ENCODE measurements at regions not wholly inside any gene's neighbourhood (a gene's known extent, or its start where the extent isn't known, plus 50 kb on each side); places are given as distances from the start of the nearest gene placed in this dataset.
"Not testable (repeated sequence)": the region's sequence is repeated elsewhere in the genome, so short reads cannot be mapped to it uniquely, and the experiment has no call there.

DNA sequence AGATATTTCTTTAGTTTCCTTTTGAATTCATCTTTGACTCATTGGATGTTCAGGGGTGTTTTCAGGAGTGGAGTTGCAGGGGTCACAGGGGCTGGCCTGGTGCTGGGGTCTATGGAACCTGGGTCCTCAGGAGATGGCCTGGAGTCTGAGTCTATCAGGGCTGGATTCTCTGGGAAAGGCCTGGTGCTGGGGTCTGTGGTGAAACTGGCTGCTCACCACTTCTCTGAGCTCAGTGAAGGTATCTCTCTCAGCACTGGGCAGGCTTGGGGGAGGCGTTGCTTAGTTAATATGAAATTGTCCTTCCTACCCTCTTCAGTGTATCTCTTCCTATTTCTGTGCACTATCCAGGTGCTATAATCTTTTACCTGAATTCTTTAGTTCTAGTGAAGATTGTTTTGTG lies 83.1 kb upstream of the SLC24A3 start:
- Histone ChIP-seq H2BK15ac (replicated peaks; ENCODE audit: low read depth) (no peak overlapping the region), H3K27me3 (ENCODE audit: insufficient read depth, low read length, poor library complexity) (no peaks in the 10 kb centered on the region), H3K36me3 (ENCODE audit: control insufficient read depth, insufficient read depth, low read length) (no peaks in the 10 kb centered on the region), H2BK120ac (ENCODE audit: low read depth, low read length) (no peak overlapping the region), H3K18ac (ENCODE audit: low read length) (no peak overlapping the region), H3K79me2 (ENCODE audit: control insufficient read depth, insufficient read depth, low read length) (no peaks in the 10 kb centered on the region), H4K5ac (ENCODE audit: low read length) (no peak overlapping the region), H4K8ac (ENCODE audit: low read depth, low read length) (no peak overlapping the region), H3K27ac (ENCODE audit: low read depth, low read length) (no peak overlapping the region), H3K23ac (ENCODE audit: low read length) (no peak overlapping the region), H3K79me1 (ENCODE audit: low read length) (no peaks in the 10 kb centered on the region), H3K9ac (ENCODE audit: low read length) (no peak overlapping the region), H2BK5ac (ENCODE audit: low read length) (no peak overlapping the region), H3K4me2 (ENCODE audit: low read length) (no peak overlapping the region), H3K4me3 (ENCODE audit: low read length) (no peak overlapping the region), H3K56ac (ENCODE audit: low read length) (no peak overlapping the region), H3K4me1 (ENCODE audit: control insufficient read depth, low read depth, low read length) (no peaks in the 10 kb centered on the region), H2AK5ac (ENCODE audit: low read length) (no peak overlapping the region), H3K4ac (ENCODE audit: low read depth, low read length) (no peak overlapping the region)
- no peak for DNase-seq
- WGBS (ENCODE audit: extremely low coverage, insufficient coverage, low lambda C conversion rate): no CpG with 5 or more reads among the region's 1 CpG

GRCh38 chr20:19129976-19130612 lies 82.3 kb upstream of the SLC24A3 start:
- WGBS (ENCODE audit: extremely low coverage, insufficient coverage, low lambda C conversion rate): no CpG with 5 or more reads among the region's 5 CpGs
- H3K36me3 ChIP-seq (ENCODE audit: control insufficient read depth, insufficient read depth, low read length): no peaks in the 10 kb centered on the region

GRCh38 chr20:19130613-19130984 lies 81.8 kb upstream of the SLC24A3 start:
- DNase-seq: no peak

More at GRCh38 chr20:19129976-19130612, 82.3 kb upstream of the SLC24A3 start:
- Histone ChIP-seq H3K4me1 (ENCODE audit: control insufficient read depth, low read depth, low read length) (no peaks in the 10 kb centered on the region), H3K4me3 (ENCODE audit: low read length) (no peak overlapping the region), H3K27me3 (ENCODE audit: insufficient read depth, low read length, poor library complexity) (no peaks in the 10 kb centered on the region), H3K56ac (ENCODE audit: low read length) (no peak overlapping the region), H2AK5ac (ENCODE audit: low read length) (no peak overlapping the region), H4K5ac (ENCODE audit: low read length) (no peak overlapping the region), H3K9ac (ENCODE audit: low read length) (no peak overlapping the region), H2BK120ac (ENCODE audit: low read depth, low read length) (no peak overlapping the region), H3K27ac (ENCODE audit: low read depth, low read length) (no peak overlapping the region), H3K23ac (ENCODE audit: low read length) (no peak overlapping the region), H4K8ac (ENCODE audit: low read depth, low read length) (no peak overlapping the region), H3K79me1 (ENCODE audit: low read length) (no peaks in the 10 kb centered on the region), H2BK15ac (replicated peaks; ENCODE audit: low read depth) (no peak overlapping the region), H2BK5ac (ENCODE audit: low read length) (no peak overlapping the region), H3K79me2 (ENCODE audit: control insufficient read depth, insufficient read depth, low read length) (no peaks in the 10 kb centered on the region), H3K4ac (ENCODE audit: low read depth, low read length) (no peak overlapping the region), H3K4me2 (ENCODE audit: low read length) (no peak overlapping the region), H3K18ac (ENCODE audit: low read length) (no peak overlapping the region)
- DNase-seq: no peak

DNA sequence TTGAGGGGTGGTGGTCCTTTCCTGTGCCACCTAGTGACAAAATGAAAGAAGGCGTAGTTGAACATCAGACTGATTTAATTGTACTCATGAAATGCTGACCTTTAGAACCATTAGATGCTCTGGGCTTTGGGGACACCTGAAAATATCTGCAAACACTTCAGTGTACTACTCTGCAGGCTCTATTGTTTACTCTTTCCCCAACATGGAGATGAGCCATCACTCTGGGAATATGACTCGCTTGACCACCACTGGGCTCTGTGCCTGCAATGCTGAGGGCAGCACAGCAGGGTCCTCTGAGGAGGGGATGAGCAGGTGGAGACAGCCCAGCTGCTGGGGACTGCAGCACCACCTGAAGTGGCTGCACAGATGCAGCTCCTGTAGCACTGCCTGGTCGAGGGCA lies 74.8 kb upstream of the SLC24A3 start:
- no peak overlapping the region for H3K4ac ChIP-seq (ENCODE audit: low read depth, low read length)

More at GRCh38 chr20:19130613-19130984, 81.8 kb upstream of the SLC24A3 start:
- Histone ChIP-seq H3K56ac (ENCODE audit: low read length) (no peak overlapping the region), H3K27me3 (ENCODE audit: insufficient read depth, low read length, poor library complexity) (no peaks in the 10 kb centered on the region), H3K4me1 (ENCODE audit: control insufficient read depth, low read depth, low read length) (no peaks in the 10 kb centered on the region), H2BK5ac (ENCODE audit: low read length) (no peak overlapping the region), H2BK15ac (replicated peaks; ENCODE audit: low read depth) (no peak overlapping the region), H3K4me3 (ENCODE audit: low read length) (no peak overlapping the region), H4K5ac (ENCODE audit: low read length) (no peak overlapping the region), H4K8ac (ENCODE audit: low read depth, low read length) (no peak overlapping the region), H3K9ac (ENCODE audit: low read length) (no peak overlapping the region), H3K18ac (ENCODE audit: low read length) (no peak overlapping the region), H2BK120ac (ENCODE audit: low read depth, low read length) (no peak overlapping the region), H2AK5ac (ENCODE audit: low read length) (no peak overlapping the region), H3K4me2 (ENCODE audit: low read length) (no peak overlapping the region), H3K79me2 (ENCODE audit: control insufficient read depth, insufficient read depth, low read length) (no peaks in the 10 kb centered on the region), H3K23ac (ENCODE audit: low read length) (no peak overlapping the region), H3K79me1 (ENCODE audit: low read length) (no peaks in the 10 kb centered on the region), H3K27ac (ENCODE audit: low read depth, low read length) (no peak overlapping the region), H3K4ac (ENCODE audit: low read depth, low read length) (no peak overlapping the region), H3K36me3 (ENCODE audit: control insufficient read depth, insufficient read depth, low read length) (no peaks in the 10 kb centered on the region)
- no CpG with 5 or more reads among the region's 4 CpGs for WGBS (ENCODE audit: extremely low coverage, insufficient coverage, low lambda C conversion rate)

DNA sequence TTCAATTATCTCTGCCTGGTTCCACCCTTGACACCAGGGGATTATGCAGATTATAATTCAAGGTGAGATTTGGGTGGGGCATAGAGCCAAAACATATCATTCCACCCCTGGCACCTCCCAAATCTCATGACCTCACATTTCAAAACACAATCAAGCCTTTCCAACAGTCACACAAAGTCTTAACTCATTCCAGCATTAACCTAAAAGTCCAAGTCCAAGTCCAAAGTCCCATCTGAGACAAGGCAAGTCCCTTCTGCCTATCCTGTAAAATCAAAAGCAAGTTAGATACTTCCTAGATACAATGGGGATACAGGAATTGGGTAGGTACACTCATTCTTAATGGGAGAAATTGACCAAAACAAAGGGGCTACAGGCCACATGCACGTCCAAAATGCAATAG lies 73.7 kb upstream of the SLC24A3 start:
- Histone ChIP-seq H3K4ac (ENCODE audit: low read depth, low read length) (no peak overlapping the region), H3K79me2 (ENCODE audit: control insufficient read depth, insufficient read depth, low read length) (no peaks in the 10 kb centered on the region), H3K4me2 (ENCODE audit: low read length) (no peak overlapping the region), H4K5ac (ENCODE audit: low read length) (no peak overlapping the region), H2BK15ac (replicated peaks; ENCODE audit: low read depth) (no peak overlapping the region), H3K4me1 (ENCODE audit: control insufficient read depth, low read depth, low read length) (no peaks in the 10 kb centered on the region), H4K8ac (ENCODE audit: low read depth, low read length) (no peak overlapping the region), H3K27ac (ENCODE audit: low read depth, low read length) (no peak overlapping the region), H2AK5ac (ENCODE audit: low read length) (no peak overlapping the region), H3K79me1 (ENCODE audit: low read length) (no peaks in the 10 kb centered on the region), H3K27me3 (ENCODE audit: insufficient read depth, low read length, poor library complexity) (no peaks in the 10 kb centered on the region), H3K23ac (ENCODE audit: low read length) (no peak overlapping the region), H3K18ac (ENCODE audit: low read length) (no peak overlapping the region), H3K9ac (ENCODE audit: low read length) (no peak overlapping the region), H3K56ac (ENCODE audit: low read length) (no peak overlapping the region), H3K36me3 (ENCODE audit: control insufficient read depth, insufficient read depth, low read length) (no peaks in the 10 kb centered on the region), H2BK5ac (ENCODE audit: low read length) (no peak overlapping the region), H3K4me3 (ENCODE audit: low read length) (no peak overlapping the region), H2BK120ac (ENCODE audit: low read depth, low read length) (no peak overlapping the region)
- no peak for DNase-seq
- WGBS (ENCODE audit: extremely low coverage, insufficient coverage, low lambda C conversion rate): no CpG with 5 or more reads among the region's 1 CpG

More for the DNA sequence above, 74.8 kb upstream of the SLC24A3 start:
- no peaks in the 10 kb centered on the region for H3K79me1 ChIP-seq (ENCODE audit: low read length)
- H3K18ac ChIP-seq (ENCODE audit: low read length): no peak overlapping the region
- H3K56ac ChIP-seq (ENCODE audit: low read length): no peak overlapping the region
- H3K36me3 ChIP-seq (ENCODE audit: control insufficient read depth, insufficient read depth, low read length): no peaks in the 10 kb centered on the region
- H2BK120ac ChIP-seq (ENCODE audit: low read depth, low read length): no peak overlapping the region
- no peaks in the 10 kb centered on the region for H3K27me3 ChIP-seq (ENCODE audit: insufficient read depth, low read length, poor library complexity)
- H4K5ac ChIP-seq (ENCODE audit: low read length): no peak overlapping the region
- H2BK15ac ChIP-seq (replicated peaks; ENCODE audit: low read depth): no peak overlapping the region
- no peak overlapping the region for H3K4me3 ChIP-seq (ENCODE audit: low read length)
- no peaks in the 10 kb centered on the region for H3K4me1 ChIP-seq (ENCODE audit: control insufficient read depth, low read depth, low read length)
- H3K79me2 ChIP-seq (ENCODE audit: control insufficient read depth, insufficient read depth, low read length): no peaks in the 10 kb centered on the region
- no peak overlapping the region for H3K27ac ChIP-seq (ENCODE audit: low read depth, low read length)
- no peak overlapping the region for H2AK5ac ChIP-seq (ENCODE audit: low read length)
- H3K23ac ChIP-seq (ENCODE audit: low read length): no peak overlapping the region
- WGBS (ENCODE audit: extremely low coverage, insufficient coverage, low lambda C conversion rate): no CpG with 5 or more reads among the region's 3 CpGs
- no peak for DNase-seq
- H2BK5ac ChIP-seq (ENCODE audit: low read length): no peak overlapping the region
- no peak overlapping the region for H3K9ac ChIP-seq (ENCODE audit: low read length)
- no peak overlapping the region for H3K4me2 ChIP-seq (ENCODE audit: low read length)
- no peak overlapping the region for H4K8ac ChIP-seq (ENCODE audit: low read depth, low read length)

DNA sequence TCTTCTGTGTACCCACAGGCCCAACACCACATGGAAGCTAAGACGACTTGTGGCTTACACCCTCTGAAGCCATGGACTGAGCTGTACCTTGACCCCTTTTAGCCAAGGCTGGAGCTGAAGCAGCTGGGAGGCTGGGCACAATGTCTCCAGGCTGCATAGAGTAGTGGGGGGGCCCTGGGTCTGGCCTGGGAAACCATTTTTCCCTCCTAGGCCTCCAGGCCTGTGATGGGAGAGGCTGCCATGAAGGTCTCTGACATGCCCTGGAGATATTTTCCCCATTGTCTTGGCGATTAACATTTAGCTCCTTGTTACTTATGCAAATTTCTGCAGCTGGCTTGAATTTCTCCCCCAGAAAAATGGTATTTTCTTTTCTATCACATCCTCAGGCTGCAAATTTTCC lies 72.9 kb upstream of the SLC24A3 start:
- DNase-seq; H3K36me3 ChIP-seq (ENCODE audit: control insufficient read depth, insufficient read depth, low read length); H3K4ac ChIP-seq (ENCODE audit: low read depth, low read length); H3K79me1 ChIP-seq (ENCODE audit: low read length); H3K27ac ChIP-seq (ENCODE audit: low read depth, low read length); H4K8ac ChIP-seq (ENCODE audit: low read depth, low read length); H3K9ac ChIP-seq (ENCODE audit: low read length); H3K4me1 ChIP-seq (ENCODE audit: control insufficient read depth, low read depth, low read length); H3K23ac ChIP-seq (ENCODE audit: low read length); H2AK5ac ChIP-seq (ENCODE audit: low read length); H3K56ac ChIP-seq (ENCODE audit: low read length); H4K5ac ChIP-seq (ENCODE audit: low read length); H3K79me2 ChIP-seq (ENCODE audit: control insufficient read depth, insufficient read depth, low read length); H2BK15ac ChIP-seq (replicated peaks; ENCODE audit: low read depth); H3K18ac ChIP-seq (ENCODE audit: low read length); H3K4me3 ChIP-seq (ENCODE audit: low read length); H3K27me3 ChIP-seq (ENCODE audit: insufficient read depth, low read length, poor library complexity); H3K4me2 ChIP-seq (ENCODE audit: low read length); H2BK5ac ChIP-seq (ENCODE audit: low read length); H2BK120ac ChIP-seq (ENCODE audit: low read depth, low read length): not testable (repeated sequence)
- no CpG with 5 or more reads among the region's 2 CpGs for WGBS (ENCODE audit: extremely low coverage, insufficient coverage, low lambda C conversion rate)

All from mesendoderm (in vitro differentiated cells).